IMR-90 (cell line): ENCODE measurements at regions not wholly inside any gene's neighbourhood (a gene's known extent, or its start where the extent isn't known, plus 50 kb on each side); places are given as distances from the start of the nearest gene placed in this dataset.

ENCODE experiments used
- ATAC-seq: fragments of 200-7000 bp; cut with Tn5 transposase; 2 replicates; pipeline ENCODE4 v1.9.1; 2020; ENCODE audit warnings: low read depth, mild to moderate bottlenecking, moderate library complexity
- BruUV-seq: library from RNA; stranded (reverse); fragments of 400-500 nt; replicated peaks from 2 replicates; lab custom pipeline; 2021; lab: Mats Ljungman, UMichigan
- CTCF ChIA-PET: fragments of 300-600 bp; formaldehyde crosslinking; extraction: SDS; loops from one replicate; lab custom pipeline; 2021; ENCODE audit warnings: antibody characterized with exemption; lab: Yijun Ruan, JAX
- POLR2A ChIA-PET: fragments of 300-600 bp; sonication (Branson Sonifier 250); formaldehyde crosslinking; loops from one replicate; lab custom pipeline; 2022; ENCODE audit warnings: antibody characterized with exemption; ENCODE audit not compliant: unreplicated experiment; lab: Charles Lee
- DNase-seq: peaks from one replicate; pipeline ENCODE4 v3.0.0; 2013
- H2AFZ ChIP-seq: replicated peaks from 2 replicates; pipeline ENCODE3; 2013; ENCODE audit warnings: low read length, mild to moderate bottlenecking; ENCODE audit not compliant: poor library complexity
- H2AK5ac ChIP-seq: 2 replicates; pipeline ENCODE4 v1.6.1; 2013; ENCODE audit warnings: low read depth, low read length, inconsistent platforms
- H2AK9ac ChIP-seq: replicated peaks from 2 replicates; pipeline ENCODE3; 2013; ENCODE audit warnings: mild to moderate bottlenecking, low read depth, low read length, moderate library complexity; ENCODE audit not compliant: poor library complexity
- H2BK120ac ChIP-seq: 2 replicates; pipeline ENCODE4 v1.6.1; 2013; ENCODE audit warnings: low read depth, low read length, inconsistent platforms
- H2BK15ac ChIP-seq: 3 replicates; pipeline ENCODE4 v1.6.1; 2013; ENCODE audit warnings: low read depth, low read length, inconsistent platforms
- H2BK20ac ChIP-seq: 2 replicates; pipeline ENCODE4 v1.6.1; 2013; ENCODE audit warnings: low read depth, mild to moderate bottlenecking, inconsistent platforms, low read length, moderate library complexity
- H2BK5ac ChIP-seq: 2 replicates; pipeline ENCODE4 v1.6.1; 2013; ENCODE audit warnings: mild to moderate bottlenecking, low read depth, low read length, inconsistent platforms; ENCODE audit not compliant: poor library complexity, severe bottlenecking
- H3K14ac ChIP-seq: replicated peaks from 2 replicates; pipeline ENCODE4 v1.6.1; 2013; ENCODE audit warnings: low read depth, low read length, inconsistent platforms
- H3K18ac ChIP-seq: 2 replicates; pipeline ENCODE4 v1.6.1; 2013; ENCODE audit warnings: low read depth, low read length, control low read depth
- H3K23ac ChIP-seq: 2 replicates; pipeline ENCODE4 v1.6.1; 2013; ENCODE audit warnings: low read depth, low read length, inconsistent platforms
- H3K27ac ChIP-seq: 2 replicates; pipeline ENCODE4 v1.5.1; 2013; ENCODE audit warnings: mild to moderate bottlenecking, control low read depth, low read length; ENCODE audit not compliant: insufficient read depth
- H3K27me3 ChIP-seq: 2 replicates; pipeline ENCODE4 v1.6.1; 2013; ENCODE audit warnings: low read length; ENCODE audit not compliant: control insufficient read depth, insufficient read depth
- H3K36me3 ChIP-seq: 2 replicates; pipeline ENCODE4 v1.6.1; 2013; ENCODE audit warnings: low read length, mixed read lengths; ENCODE audit not compliant: control insufficient read depth, insufficient read depth
- H3K4ac ChIP-seq: 2 replicates; pipeline ENCODE4 v1.6.1; 2013; ENCODE audit warnings: low read depth, low read length, inconsistent platforms
- H3K4me1 ChIP-seq: 2 replicates; pipeline ENCODE4 v1.6.1; 2013; ENCODE audit warnings: low read length, mixed read lengths; ENCODE audit not compliant: control insufficient read depth, insufficient read depth
- H3K4me2 ChIP-seq: 2 replicates; pipeline ENCODE4 v1.6.1; 2013; ENCODE audit warnings: low read depth, mild to moderate bottlenecking, control low read depth, low read length, moderate library complexity
- H3K4me3 ChIP-seq: 2 replicates; pipeline ENCODE4 v1.5.1; 2013; ENCODE audit warnings: low read depth, mild to moderate bottlenecking, control low read depth, low read length, moderate library complexity; ENCODE audit not compliant: insufficient read depth
- H3K56ac ChIP-seq: 2 replicates; pipeline ENCODE4 v1.6.1; 2013; ENCODE audit warnings: low read length, inconsistent platforms; ENCODE audit not compliant: insufficient read depth; ENCODE audit errors: extremely low read depth
- H3K79me1 ChIP-seq, 2 experiments: 2 replicates each; pipeline ENCODE4 v1.6.1; 2013; ENCODE audit warnings: low read length in 2 of 2, inconsistent platforms in 1 of 2, low read depth in 1 of 2
- H3K9ac ChIP-seq: 2 replicates; pipeline ENCODE4 v1.6.1; 2013; ENCODE audit warnings: low read depth, low read length, control low read depth
- H3K9me1 ChIP-seq: 2 replicates; pipeline ENCODE4 v1.6.1; 2013; ENCODE audit warnings: low read length, inconsistent platforms; ENCODE audit not compliant: insufficient read depth
- H3K9me3 ChIP-seq: 2 replicates; pipeline ENCODE4 v1.6.1; 2013; ENCODE audit warnings: low read length; ENCODE audit not compliant: control insufficient read depth, insufficient read depth
- H4K20me1 ChIP-seq: 2 replicates; pipeline ENCODE4 v1.6.1; 2013; ENCODE audit warnings: low read length, inconsistent platforms; ENCODE audit not compliant: insufficient read depth
- H4K5ac ChIP-seq: 2 replicates; pipeline ENCODE4 v1.6.1; 2013; ENCODE audit warnings: mild to moderate bottlenecking, low read depth, low read length, control low read depth
- H4K8ac ChIP-seq, 2 experiments: 2 replicates each; pipeline ENCODE4 v1.6.1; 2013; ENCODE audit warnings: low read depth in 2 of 2, low read length in 2 of 2, control low read depth in 1 of 2, inconsistent platforms in 1 of 2
- H4K91ac ChIP-seq: 2 replicates; pipeline ENCODE4 v1.6.1; 2013; ENCODE audit warnings: low read depth, low read length, inconsistent platforms; ENCODE audit not compliant: insufficient read depth
- BHLHE40 ChIP-seq: fragments of 150-350 bp; IDR thresholded peaks from 2 replicates; pipeline ENCODE4 v1.6.1; 2016; ENCODE audit warnings: mild to moderate bottlenecking, low read depth, low read length
- CEBPB ChIP-seq: IDR thresholded peaks from 2 replicates; pipeline ENCODE4 v1.6.1; 2012; ENCODE audit warnings: low read depth, low read length, improper control_type of control experiment
- CHD1 ChIP-seq: IDR thresholded peaks from 2 replicates; pipeline ENCODE4 v1.6.1; 2012; ENCODE audit warnings: low read depth, low read length, improper control_type of control experiment
- CTCF ChIP-seq: conservative IDR thresholded peaks from 2 replicates; pipeline ENCODE4 v1.5.1; 2012; ENCODE audit warnings: mild to moderate bottlenecking, low read depth, low read length, improper control_type of control experiment
- MAFK ChIP-seq: IDR thresholded peaks from 2 replicates; pipeline ENCODE4 v1.6.1; 2012; ENCODE audit warnings: low read depth, low read length, improper control_type of control experiment
- MAZ ChIP-seq: IDR thresholded peaks from 2 replicates; pipeline ENCODE4 v1.6.1; 2012; ENCODE audit warnings: low read depth, mild to moderate bottlenecking, low read length, improper control_type of control experiment, moderate library complexity, borderline replicate concordance
- MXI1 ChIP-seq: IDR thresholded peaks from 2 replicates; pipeline ENCODE4 v1.6.1; 2012; ENCODE audit warnings: low read depth, mild to moderate bottlenecking, low read length, moderate library complexity, borderline replicate concordance
- NFE2L2 ChIP-seq: fragments of 150-350 bp; IDR thresholded peaks from 2 replicates; pipeline ENCODE4 v1.6.1; 2016; ENCODE audit warnings: low read depth, mild to moderate bottlenecking, low read length
- POLR2A ChIP-seq: IDR thresholded peaks from 2 replicates; pipeline ENCODE4 v1.6.1; 2012; ENCODE audit warnings: mild to moderate bottlenecking, low read depth, low read length
- RAD21 ChIP-seq: IDR thresholded peaks from 2 replicates; pipeline ENCODE4 v1.6.1; 2012; ENCODE audit warnings: low read length, improper control_type of control experiment
- RCOR1 ChIP-seq: IDR thresholded peaks from 2 replicates; pipeline ENCODE4 v1.6.1; 2012; ENCODE audit warnings: mild to moderate bottlenecking, low read length, improper control_type of control experiment; ENCODE audit not compliant: insufficient replicate concordance
- RFX5 ChIP-seq: IDR thresholded peaks from 2 replicates; pipeline ENCODE4 v1.8.0; 2012; ENCODE audit warnings: low read depth, mild to moderate bottlenecking, low read length, moderate library complexity
- SMC3 ChIP-seq: fragments of 150-350 bp; IDR thresholded peaks from 2 replicates; pipeline ENCODE4 v1.6.1; 2016; ENCODE audit warnings: low read depth, mild to moderate bottlenecking, antibody characterized with exemption, low read length, moderate library complexity
- WGBS, 2 experiments: methylation state at CpG; one replicate each; pipeline versions ENCODE4 v1.1.5 to v1.1.7; 2013; ENCODE audit warnings: missing lambda C conversion rate in 2 of 2; ENCODE audit not compliant: insufficient read length in 1 of 2; ENCODE audit errors: extremely low coverage in 2 of 2; 5-methylcytosine and 5-hydroxymethylcytosine counted together
- dilution Hi-C: fragments of 300-500 bp; cut with HindIII; formaldehyde crosslinking; loops from one replicate; pipeline ENCODE4 v1.14.3; 2018; ENCODE audit warnings: low sequenced_read_pairs; ENCODE audit not compliant: unreplicated experiment
- in situ Hi-C: fragments of 300-500 bp; cut with MboI; formaldehyde crosslinking; loops from 3 replicates; pipeline ENCODE4 v1.14.3; 2019; ENCODE audit warnings: low sequenced_read_pairs, inconsistent platforms, mixed read lengths
- intact Hi-C: fragments of 100-400 bp; cut with micrococcal nuclease; formaldehyde crosslinking; loops from 2 replicates; pipeline ENCODE4 v1.10.0; 2022
- TF ChIP-seq, protein P1 (sequence below): fragments of 150-350 bp; IDR thresholded peaks from 2 replicates; pipeline ENCODE4 v1.6.1; 2017; ENCODE audit warnings: mild to moderate bottlenecking, antibody characterized with exemption, low read length, low read depth
- TF ChIP-seq, protein P2 (sequence below): fragments of 150-350 bp; IDR thresholded peaks from 2 replicates; pipeline ENCODE4 v1.6.1; 2016; ENCODE audit warnings: low read depth, mild to moderate bottlenecking, low read length, moderate library complexity, borderline replicate concordance

DNA sequence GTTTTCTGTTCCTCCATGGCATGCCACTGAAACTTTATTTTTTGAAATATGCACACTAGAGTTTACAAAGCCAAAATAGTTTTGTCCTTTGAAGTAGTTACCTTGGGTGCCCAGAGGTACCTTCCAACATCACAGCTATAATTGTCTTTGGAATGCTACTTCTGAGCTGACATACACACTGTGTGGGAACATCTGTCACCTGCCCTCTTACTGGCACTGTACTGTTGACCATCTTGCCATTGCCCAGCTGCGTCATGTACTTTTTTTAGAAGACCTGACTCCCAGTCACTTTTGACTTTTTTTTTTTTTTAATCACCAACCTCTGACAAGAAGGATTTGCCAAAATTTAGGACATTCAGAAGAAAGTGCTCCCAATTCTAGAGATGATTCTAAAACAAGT is 200.5 kb upstream of the CXorf66 start:
- no TSS peak for BruUV-seq
- no peak overlapping the region for H2AK9ac ChIP-seq
- ChIA-PET CTCF (no interaction called here), POLR2A (no interaction called here)
- intact Hi-C loops: no loop called here
- no peaks in the 10 kb centered on the region for H3K9me1 ChIP-seq
- H3K23ac ChIP-seq: no peak overlapping the region
- dilution Hi-C loops: no loop called here
- H2BK20ac ChIP-seq: no peak overlapping the region
- no peak overlapping the region for H3K4me2 ChIP-seq
- 67% methylated on average over 1 of the region's 1 CpG; no CpG with 5 or more reads in 1 of the 2 experiments for WGBS, 2 experiments
- no peak overlapping the region for H4K91ac ChIP-seq
- no peak overlapping the region for H2AFZ ChIP-seq
- H3K9me3 ChIP-seq: no peaks in the 10 kb centered on the region
- in situ Hi-C loops: no loop called here
- H3K27me3 ChIP-seq: no peaks in the 10 kb centered on the region
- H2BK15ac ChIP-seq: no peak overlapping the region
- no peak overlapping the region for H4K8ac ChIP-seq
- no peak overlapping the region for H2AK5ac ChIP-seq
- no peak overlapping the region for H3K4me3 ChIP-seq
- H4K5ac ChIP-seq: no peak overlapping the region
- H3K4ac ChIP-seq: no peak overlapping the region
- no peak for DNase-seq
- no peaks in the 10 kb centered on the region for H3K4me1 ChIP-seq
- H3K36me3 ChIP-seq: no peaks in the 10 kb centered on the region
- no peak overlapping the region for H3K9ac ChIP-seq
- no peak overlapping the region for H3K14ac ChIP-seq
- H3K56ac ChIP-seq: no peak overlapping the region
- no peaks in the 10 kb centered on the region for H4K20me1 ChIP-seq
- H2BK5ac ChIP-seq: no peak overlapping the region
- H3K79me1 ChIP-seq: no peaks in the 10 kb centered on the region
- TF ChIP-seq, protein P1, sequence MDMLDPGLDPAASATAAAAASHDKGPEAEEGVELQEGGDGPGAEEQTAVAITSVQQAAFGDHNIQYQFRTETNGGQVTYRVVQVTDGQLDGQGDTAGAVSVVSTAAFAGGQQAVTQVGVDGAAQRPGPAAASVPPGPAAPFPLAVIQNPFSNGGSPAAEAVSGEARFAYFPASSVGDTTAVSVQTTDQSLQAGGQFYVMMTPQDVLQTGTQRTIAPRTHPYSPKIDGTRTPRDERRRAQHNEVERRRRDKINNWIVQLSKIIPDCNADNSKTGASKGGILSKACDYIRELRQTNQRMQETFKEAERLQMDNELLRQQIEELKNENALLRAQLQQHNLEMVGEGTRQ: no peak
- TF ChIP-seq CHD1: no peak
- TF ChIP-seq CTCF: no peak
- no peak for TF ChIP-seq CEBPB
- TF ChIP-seq MAFK: no peak
- TF ChIP-seq RCOR1: no peak
- TF ChIP-seq NFE2L2: no peak
- no peak for TF ChIP-seq RFX5
- no peak for TF ChIP-seq POLR2A
- TF ChIP-seq RAD21: no peak
- TF ChIP-seq SMC3: no peak
- TF ChIP-seq MAZ: no peak
- no peak for TF ChIP-seq MXI1
- TF ChIP-seq BHLHE40: no peak
- TF ChIP-seq, protein P2, sequence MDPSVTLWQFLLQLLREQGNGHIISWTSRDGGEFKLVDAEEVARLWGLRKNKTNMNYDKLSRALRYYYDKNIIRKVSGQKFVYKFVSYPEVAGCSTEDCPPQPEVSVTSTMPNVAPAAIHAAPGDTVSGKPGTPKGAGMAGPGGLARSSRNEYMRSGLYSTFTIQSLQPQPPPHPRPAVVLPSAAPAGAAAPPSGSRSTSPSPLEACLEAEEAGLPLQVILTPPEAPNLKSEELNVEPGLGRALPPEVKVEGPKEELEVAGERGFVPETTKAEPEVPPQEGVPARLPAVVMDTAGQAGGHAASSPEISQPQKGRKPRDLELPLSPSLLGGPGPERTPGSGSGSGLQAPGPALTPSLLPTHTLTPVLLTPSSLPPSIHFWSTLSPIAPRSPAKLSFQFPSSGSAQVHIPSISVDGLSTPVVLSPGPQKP: no peak
- H3K27ac ChIP-seq: no peak overlapping the region
- H3K18ac ChIP-seq: no peak overlapping the region
- H2BK120ac ChIP-seq: no peak overlapping the region
- no peak for ATAC-seq
